ENCODE measurements at regions not wholly inside any gene's neighbourhood (a gene's known extent, or its start where the extent isn't known, plus 50 kb on each side); places are given as distances from the start of the nearest gene placed in this dataset.
"Not testable (repeated sequence)": the region's sequence is repeated elsewhere in the genome, so short reads cannot be mapped to it uniquely, and the experiment has no call there.

- DNase-seq, result no peak
These were observed 790.3 kb upstream of the KCND2 start for GRCh38 chr7:119482671-119483070.

- no peak for DNase-seq
These were observed 789.6 kb upstream of the KCND2 start for GRCh38 chr7:119483364-119483763.

- no peak for DNase-seq
These were observed 758.6 kb upstream of the KCND2 start for GRCh38 chr7:119514326-119514725.

GRCh38 chr7:119515214-119515613, 757.8 kb upstream of the KCND2 start:
- no peak for DNase-seq

GRCh38 chr7:119515962-119516361, 757.0 kb upstream of the KCND2 start:
- DNase-seq, result no peak

GRCh38 chr7:119522263-119522662, 750.7 kb upstream of the KCND2 start:
- DNase-seq, result no peak

GRCh38 chr7:119522698-119523097, 750.3 kb upstream of the KCND2 start:
- DNase-seq, result no peak

GRCh38 chr7:119545118-119545517, 727.9 kb upstream of the KCND2 start:
- DNase-seq, result no peak

- no peak for DNase-seq
These were observed 717.2 kb upstream of the KCND2 start for GRCh38 chr7:119555788-119556187.

- DNase-seq, result no peak
These were observed 716.5 kb upstream of the KCND2 start for GRCh38 chr7:119556436-119556835.

- DNase-seq, result no peak
These were observed 711.2 kb upstream of the KCND2 start for GRCh38 chr7:119561751-119562150.

GRCh38 chr7:119562839-119563238, 710.1 kb upstream of the KCND2 start:
- peak; percentile 28 for DNase-seq

- DNase-seq, result peak; percentile 30
These were observed 701.3 kb upstream of the KCND2 start for GRCh38 chr7:119571666-119572065.

GRCh38 chr7:119572132-119572531, 700.8 kb upstream of the KCND2 start:
- DNase-seq, result peak; percentile 73

- DNase-seq, result no peak
These were observed 700.4 kb upstream of the KCND2 start for GRCh38 chr7:119572541-119572940.

GRCh38 chr7:119578116-119578515, 694.9 kb upstream of the KCND2 start:
- DNase-seq, result no peak

GRCh38 chr7:119594956-119595355, 678.0 kb upstream of the KCND2 start:
- DNase-seq, result no peak

- DNase-seq, result no peak
These were observed 676.3 kb upstream of the KCND2 start for GRCh38 chr7:119596651-119597050.

- DNase-seq, result no peak
These were observed 666.7 kb upstream of the KCND2 start for GRCh38 chr7:119606297-119606696.

GRCh38 chr7:119620769-119621168, 652.2 kb upstream of the KCND2 start:
- DNase-seq, result no peak

- no peak for DNase-seq
These were observed 649.5 kb upstream of the KCND2 start for GRCh38 chr7:119623427-119623826.

- no peak for DNase-seq
These were observed 642.5 kb upstream of the KCND2 start for GRCh38 chr7:119630406-119630969.

- not testable (repeated sequence) for DNase-seq
These were observed 639.2 kb upstream of the KCND2 start for GRCh38 chr7:119633812-119634211.

- DNase-seq, result no peak
These were observed 632.6 kb upstream of the KCND2 start for GRCh38 chr7:119640326-119640725.

GRCh38 chr7:119640861-119641260, 632.1 kb upstream of the KCND2 start:
- no peak for DNase-seq

- no peak for DNase-seq
These were observed 629.4 kb upstream of the KCND2 start for GRCh38 chr7:119643558-119643957.
